Upper lobe of left lung (tissue), 4 donors: ENCODE measurements at regions not wholly inside any gene's neighbourhood (a gene's known extent, or its start where the extent isn't known, plus 50 kb on each side); places are given as distances from the start of the nearest gene placed in this dataset.

Source experiments
- EP300 ChIP-seq, 4 donors: sonication (generic); formaldehyde crosslinking; IDR thresholded peaks; one replicate each; pipeline ENCODE4 v1.5.1; 2017; ENCODE audit warnings: antibody characterized with exemption in 4 of 4, control low read depth in 2 of 4
- POLR2A ChIP-seq, 4 donors: fragments of 450-650 bp; IDR thresholded peaks; one replicate each; pipeline ENCODE4 v1.5.1; 2016 to 2017; ENCODE audit warnings: antibody characterized with exemption in 4 of 4, mild to moderate bottlenecking in 2 of 4
- POLR2AphosphoS5 ChIP-seq, 2 donors: sonication (generic); formaldehyde crosslinking; IDR thresholded peaks; one replicate each; pipeline ENCODE4 v1.5.1; 2017; ENCODE audit warnings: antibody characterized with exemption in 2 of 2
- TF ChIP-seq, protein P1 (sequence below), 6 experiments: fragments of 450-650 bp in 4 of 6; fragments of 200-600 bp in 2 of 6; sonication (generic) in 2 of 6; IDR thresholded peaks; one replicate each; pipeline ENCODE4 v1.5.1; 2016 to 2019; ENCODE audit warnings: antibody characterized with exemption in 6 of 6

DNA sequence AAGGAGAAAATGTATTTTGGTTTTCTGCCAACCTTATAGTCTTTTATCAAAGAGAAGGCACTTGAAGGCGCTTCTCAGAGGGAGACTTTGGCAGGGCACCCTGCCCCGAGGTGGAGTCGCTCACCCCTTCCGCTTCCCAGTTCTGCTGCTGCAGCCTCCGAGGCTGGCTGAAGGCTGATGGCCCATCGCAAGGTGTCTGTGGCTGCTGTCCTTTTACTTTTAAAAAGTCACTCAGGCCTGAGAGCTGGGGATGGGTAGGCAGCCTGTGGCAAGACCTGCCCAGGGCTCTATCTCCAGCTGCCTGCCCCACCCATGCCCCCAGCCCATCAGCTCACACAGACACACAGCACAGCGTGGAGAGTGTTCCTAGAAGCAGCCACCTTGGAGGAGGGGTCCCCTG, 206.6 kb upstream of the CST7 start:
- TF ChIP-seq, protein P1, sequence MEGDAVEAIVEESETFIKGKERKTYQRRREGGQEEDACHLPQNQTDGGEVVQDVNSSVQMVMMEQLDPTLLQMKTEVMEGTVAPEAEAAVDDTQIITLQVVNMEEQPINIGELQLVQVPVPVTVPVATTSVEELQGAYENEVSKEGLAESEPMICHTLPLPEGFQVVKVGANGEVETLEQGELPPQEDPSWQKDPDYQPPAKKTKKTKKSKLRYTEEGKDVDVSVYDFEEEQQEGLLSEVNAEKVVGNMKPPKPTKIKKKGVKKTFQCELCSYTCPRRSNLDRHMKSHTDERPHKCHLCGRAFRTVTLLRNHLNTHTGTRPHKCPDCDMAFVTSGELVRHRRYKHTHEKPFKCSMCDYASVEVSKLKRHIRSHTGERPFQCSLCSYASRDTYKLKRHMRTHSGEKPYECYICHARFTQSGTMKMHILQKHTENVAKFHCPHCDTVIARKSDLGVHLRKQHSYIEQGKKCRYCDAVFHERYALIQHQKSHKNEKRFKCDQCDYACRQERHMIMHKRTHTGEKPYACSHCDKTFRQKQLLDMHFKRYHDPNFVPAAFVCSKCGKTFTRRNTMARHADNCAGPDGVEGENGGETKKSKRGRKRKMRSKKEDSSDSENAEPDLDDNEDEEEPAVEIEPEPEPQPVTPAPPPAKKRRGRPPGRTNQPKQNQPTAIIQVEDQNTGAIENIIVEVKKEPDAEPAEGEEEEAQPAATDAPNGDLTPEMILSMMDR (IDR thresholded peaks at IDR 0.05) = no peak
- TF ChIP-seq POLR2A (IDR thresholded peaks at IDR 0.05) = no peak
- no peak for TF ChIP-seq EP300 (IDR thresholded peaks at IDR 0.05)
- no peak for TF ChIP-seq POLR2AphosphoS5 (IDR thresholded peaks at IDR 0.05)
